22Rv1 (cell line): ENCODE measurements at regions not wholly inside any gene's neighbourhood (a gene's known extent, or its start where the extent isn't known, plus 50 kb on each side); places are given as distances from the start of the nearest gene placed in this dataset.

ENCODE experiments used
- H3K27ac ChIP-seq: fragments of 450-650 bp; 2 replicates; pipeline ENCODE4 v1.5.1; 2017
- ZFX ChIP-seq: fragments of 450-650 bp; IDR thresholded peaks from 2 replicates; pipeline ENCODE4 v1.6.1; 2017; ENCODE audit warnings: antibody characterized with exemption, borderline replicate concordance
- TF ChIP-seq, protein P1 (sequence below): fragments of 450-650 bp; IDR thresholded peaks from 2 replicates; pipeline ENCODE4 v1.5.1; 2017; ENCODE audit warnings: mild to moderate bottlenecking

DNA sequence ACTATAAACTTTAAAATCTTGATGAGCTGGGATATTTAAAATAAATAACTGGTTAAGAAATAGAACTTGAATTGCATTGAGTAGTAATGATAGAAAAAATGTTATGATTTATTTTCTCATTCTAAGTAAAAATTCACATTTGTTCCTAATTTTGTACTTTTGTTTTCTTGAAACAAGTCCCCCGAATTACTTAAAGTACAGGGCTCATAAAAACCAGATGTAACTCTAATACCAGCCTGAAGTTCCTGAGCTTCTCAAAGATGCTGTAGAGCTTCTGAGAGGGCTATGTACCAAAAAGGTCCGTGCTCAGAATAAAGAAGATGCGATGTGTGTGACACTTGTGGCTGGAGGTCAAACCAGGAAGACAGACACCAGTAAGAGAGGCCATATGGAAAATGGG is 116.1 kb upstream of the TACR1 start:
- TF ChIP-seq, protein P1, sequence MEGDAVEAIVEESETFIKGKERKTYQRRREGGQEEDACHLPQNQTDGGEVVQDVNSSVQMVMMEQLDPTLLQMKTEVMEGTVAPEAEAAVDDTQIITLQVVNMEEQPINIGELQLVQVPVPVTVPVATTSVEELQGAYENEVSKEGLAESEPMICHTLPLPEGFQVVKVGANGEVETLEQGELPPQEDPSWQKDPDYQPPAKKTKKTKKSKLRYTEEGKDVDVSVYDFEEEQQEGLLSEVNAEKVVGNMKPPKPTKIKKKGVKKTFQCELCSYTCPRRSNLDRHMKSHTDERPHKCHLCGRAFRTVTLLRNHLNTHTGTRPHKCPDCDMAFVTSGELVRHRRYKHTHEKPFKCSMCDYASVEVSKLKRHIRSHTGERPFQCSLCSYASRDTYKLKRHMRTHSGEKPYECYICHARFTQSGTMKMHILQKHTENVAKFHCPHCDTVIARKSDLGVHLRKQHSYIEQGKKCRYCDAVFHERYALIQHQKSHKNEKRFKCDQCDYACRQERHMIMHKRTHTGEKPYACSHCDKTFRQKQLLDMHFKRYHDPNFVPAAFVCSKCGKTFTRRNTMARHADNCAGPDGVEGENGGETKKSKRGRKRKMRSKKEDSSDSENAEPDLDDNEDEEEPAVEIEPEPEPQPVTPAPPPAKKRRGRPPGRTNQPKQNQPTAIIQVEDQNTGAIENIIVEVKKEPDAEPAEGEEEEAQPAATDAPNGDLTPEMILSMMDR = no peak
- no peak for TF ChIP-seq ZFX

DNA sequence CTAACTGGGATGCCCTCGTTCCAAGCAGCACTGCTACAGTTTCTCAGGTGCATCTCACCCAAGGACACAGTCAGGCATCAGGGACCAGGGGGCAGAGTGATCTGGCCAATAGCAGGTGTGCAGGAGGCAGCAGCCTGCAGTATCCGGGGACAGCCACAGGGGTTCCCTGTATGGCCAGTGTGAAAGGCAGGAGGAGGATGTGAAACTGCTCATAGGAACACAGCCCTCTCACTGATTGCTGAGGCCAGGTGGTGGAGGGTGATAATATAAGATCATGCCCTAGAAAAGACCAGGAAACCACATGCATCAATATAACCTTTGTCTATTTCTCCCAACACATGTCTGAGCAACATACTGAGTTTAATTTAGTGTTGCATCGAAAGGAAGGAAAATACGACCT is 112.7 kb upstream of the TACR1 start:
- no peak overlapping the region for H3K27ac ChIP-seq
- TF ChIP-seq ZFX = no peak
- TF ChIP-seq, protein P1 = no peak

More for the DNA sequence above, 116.1 kb upstream of the TACR1 start:
- H3K27ac ChIP-seq = no peak overlapping the region

GRCh38 chr2:75311521-75311920 is 112.2 kb upstream of the TACR1 start:
- no peak for TF ChIP-seq ZFX
- TF ChIP-seq, protein P1 = no peak
- H3K27ac ChIP-seq = no peak overlapping the region

DNA sequence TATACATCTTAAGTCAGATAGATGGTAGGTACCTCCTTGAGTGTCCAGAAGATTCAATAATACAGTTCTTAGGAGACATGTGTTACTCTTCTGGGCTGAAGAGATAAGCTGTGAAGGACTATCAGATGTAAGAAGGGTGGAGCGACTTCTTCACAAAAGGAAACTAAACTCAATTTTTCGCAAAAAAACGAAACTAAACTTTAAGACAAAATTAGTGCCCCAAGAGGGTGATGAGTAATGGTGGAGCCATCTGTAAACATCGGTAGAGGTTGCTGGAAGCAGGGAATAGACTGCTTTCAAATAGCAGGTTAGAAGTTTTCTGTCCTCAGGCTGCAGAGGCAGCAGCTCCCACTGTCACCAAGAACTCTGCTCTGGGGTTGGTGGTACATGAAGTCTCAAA is 111.6 kb upstream of the TACR1 start:
- TF ChIP-seq, protein P1 = no peak
- TF ChIP-seq ZFX = no peak
- no peak overlapping the region for H3K27ac ChIP-seq

GRCh38 chr2:75309596-75310463 is 110.5 kb upstream of the TACR1 start:
- TF ChIP-seq ZFX = no peak
- TF ChIP-seq, protein P1 = no peak
- no peak overlapping the region for H3K27ac ChIP-seq

DNA sequence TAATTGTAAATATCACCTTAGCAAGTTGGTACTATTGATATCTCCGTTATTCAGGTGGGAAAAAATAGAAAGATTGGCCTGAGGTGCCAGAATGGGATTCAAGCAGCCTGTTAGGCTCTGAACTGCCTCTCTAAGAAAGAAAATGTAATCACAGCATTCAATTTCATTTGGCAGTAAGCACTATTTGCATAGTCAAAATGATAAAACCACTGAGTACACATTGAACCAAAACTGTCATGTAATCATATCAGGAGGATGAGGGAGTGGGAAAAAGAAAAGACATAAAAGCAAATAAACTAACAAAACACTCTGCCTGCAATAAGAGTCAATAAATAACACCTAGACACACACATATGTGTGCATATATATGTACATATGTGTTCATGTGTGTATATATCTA is 103.9 kb upstream of the TACR1 start:
- TF ChIP-seq, protein P1 = no peak
- TF ChIP-seq ZFX = no peak
- no peak overlapping the region for H3K27ac ChIP-seq

GRCh38 chr2:75294362-75294761 is 95.0 kb upstream of the TACR1 start:
- no peak for TF ChIP-seq ZFX
- TF ChIP-seq, protein P1 = no peak
- H3K27ac ChIP-seq = no peak overlapping the region
